Psoas muscle (tissue), 7 donors: ENCODE measurements at regions not wholly inside any gene's neighbourhood (a gene's known extent, or its start where the extent isn't known, plus 50 kb on each side); places are given as distances from the start of the nearest gene placed in this dataset.

Experiments used
- ATAC-seq, 4 donors: fragments of 200-7000 bp; cut with Tn5 transposase; one replicate each; pipeline ENCODE4 v1.9.1; 2020; ENCODE audit warnings: moderate library complexity in 3 of 4, mild to moderate bottlenecking in 2 of 4
- DNase-seq, 2 donors: peaks; one replicate each; pipeline ENCODE4 v3.0.0-alpha.2; 2020
- H3K27ac ChIP-seq: fragments of 200-600 bp; one replicate; pipeline ENCODE4 v1.8.0; 2022
- H3K27me3 ChIP-seq, 3 donors: fragments of 200-600 bp in 1 of 3; one replicate each; pipeline versions ENCODE4 v1.6.1 to v1.8.0; 2013 to 2022; ENCODE audit warnings: low read length in 2 of 3, mild to moderate bottlenecking in 2 of 3, moderate library complexity in 1 of 3; ENCODE audit not compliant: insufficient read depth in 3 of 3
- H3K36me3 ChIP-seq, 2 donors: fragments of 200-600 bp in 1 of 2; one replicate each; pipeline versions ENCODE4 v1.6.1 to v1.8.0; 2013 to 2022; ENCODE audit warnings: low read depth in 1 of 2, mild to moderate bottlenecking in 1 of 2, moderate library complexity in 1 of 2; ENCODE audit not compliant: insufficient read depth in 1 of 2
- H3K4me1 ChIP-seq: fragments of 200-600 bp; one replicate; pipeline ENCODE4 v1.8.0; 2022
- H3K4me3 ChIP-seq: fragments of 200-600 bp; one replicate; pipeline ENCODE4 v1.8.0; 2022; ENCODE audit warnings: mild to moderate bottlenecking
- H3K9me3 ChIP-seq: fragments of 200-600 bp; one replicate; pipeline ENCODE4 v1.8.0; 2022
- CTCF ChIP-seq: fragments of 200-600 bp; IDR thresholded peaks from one replicate; pipeline ENCODE4 v1.8.0; 2022; ENCODE audit warnings: antibody characterized with exemption
- WGBS, 3 donors: extraction: QIAGEN DNeasy Blood & Tissue Kit; methylation state at CpG; one replicate each; pipeline versions ENCODE4 v1.1.6 to v1.1.7; 2013; 5-methylcytosine and 5-hydroxymethylcytosine counted together
- intact Hi-C, 2 donors: fragments of 100-400 bp; cut with DNase I; formaldehyde crosslinking; loops; one replicate each; pipeline versions ENCODE4 v1.11.0 to v1.14.2; 2022
- donor health status: healthy with polysubstance abuse.
- donor health status: DM: no; HTN: no; CAD: no; lungs with moderate emphysema.
- donor health status: Bipolar disorder and iron deficiency.
- donor health status: healthy.
- donor health status: DM: yes; HTN: yes; CAD: no.
- donor health status: DM: no; HTN: no; CAD: no.
- donor health status: DM: yes; HTN: yes; CAD: no.

- H3K27me3 ChIP-seq, result no peaks in the 10 kb centered on the region
- H3K9me3 ChIP-seq, result no peaks in the 10 kb centered on the region
- no peak for TF ChIP-seq CTCF
- intact Hi-C loops, result no loop called here
- DNase-seq (no peak), ATAC-seq (no peak)
- H3K27ac ChIP-seq, result no peak overlapping the region
- WGBS, 3 donors, result 41 to 88% (median 64%) methylated on average over 2 of the region's 2 CpGs
- H3K4me3 ChIP-seq, result no peak overlapping the region
- no peaks in the 10 kb centered on the region for H3K36me3 ChIP-seq
- H3K4me1 ChIP-seq, result no peaks in the 10 kb centered on the region
These were observed 185.2 kb upstream of the RPS6KA3 start for GRCh38 chrX:20451929-20452328.

DNA sequence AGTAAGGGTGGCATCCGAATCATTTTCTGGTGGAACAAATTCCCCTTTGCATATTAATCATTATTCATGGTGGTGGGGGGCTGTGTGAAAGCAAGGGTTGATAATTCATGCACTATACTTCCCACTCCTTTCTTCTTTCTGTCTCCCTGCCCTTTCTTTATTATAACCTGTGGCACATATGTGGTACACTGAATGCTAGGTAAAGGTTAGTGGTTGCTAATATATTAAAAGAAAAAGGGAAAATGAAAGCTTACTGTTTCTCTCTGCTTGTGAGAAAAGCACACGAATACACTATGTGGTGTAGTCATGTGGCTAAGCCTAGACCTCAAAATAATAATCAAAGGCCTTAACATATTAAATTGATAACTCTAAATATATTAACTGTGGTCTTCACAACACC lies 178.4 kb upstream of the RPS6KA3 start:
- H3K27ac ChIP-seq, result no peak overlapping the region
- no peak for DNase-seq
- no peak for TF ChIP-seq CTCF
- H3K27me3 ChIP-seq, result no peaks in the 10 kb centered on the region
- 57 to 88% (median 82%) methylated on average over 2 of the region's 2 CpGs for WGBS, 3 donors
- no peaks in the 10 kb centered on the region for H3K4me1 ChIP-seq
- no peaks in the 10 kb centered on the region for H3K36me3 ChIP-seq
- H3K9me3 ChIP-seq, result no peaks in the 10 kb centered on the region
- no peak for ATAC-seq
- H3K4me3 ChIP-seq, result no peak overlapping the region
- intact Hi-C loops, result loop anchor here in 1 of 2 donors (10.0 kb wide), 1 partner anchor 190 kb away; no protein-coding TSS in a partner anchor

DNA sequence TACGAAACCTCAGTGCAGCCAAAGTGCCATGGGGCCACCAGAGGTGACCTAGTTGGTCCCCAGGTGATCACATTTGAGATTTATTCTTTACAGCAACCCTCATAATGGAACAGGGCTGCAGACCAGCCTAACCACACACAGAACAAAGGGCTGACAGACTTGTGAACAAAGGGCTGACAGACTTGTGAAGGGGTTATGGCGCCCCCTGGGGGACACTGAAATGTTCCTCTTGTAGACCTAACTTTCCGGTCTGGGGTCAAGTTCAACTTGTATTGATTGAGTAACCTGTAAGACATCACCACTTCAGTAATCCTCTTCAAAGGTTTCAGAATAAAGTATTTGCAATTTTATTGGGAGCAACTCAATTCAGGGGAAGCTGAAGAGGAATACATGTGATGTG lies 175.9 kb upstream of the RPS6KA3 start:
- DNase-seq (peak; percentile 80 to 87), ATAC-seq (peak; percentile 80 to 94 (median 86))
- intact Hi-C loops, result loop anchor here (5.0 to 10.0 kb wide), 4 partner anchors 188 to 390 kb away; no protein-coding TSS in a partner anchor
- peak; percentile 69 for TF ChIP-seq CTCF
- Histone ChIP-seq H3K4me1 (no peaks in the 10 kb centered on the region), H3K27me3 (no peaks in the 10 kb centered on the region), H3K27ac (no peak overlapping the region), H3K36me3 (no peaks in the 10 kb centered on the region), H3K9me3 (no peaks in the 10 kb centered on the region), H3K4me3 (no peak overlapping the region)
- 33 to 40% (median 34%) methylated on average over 3 of the region's 3 CpGs for WGBS, 3 donors

DNA sequence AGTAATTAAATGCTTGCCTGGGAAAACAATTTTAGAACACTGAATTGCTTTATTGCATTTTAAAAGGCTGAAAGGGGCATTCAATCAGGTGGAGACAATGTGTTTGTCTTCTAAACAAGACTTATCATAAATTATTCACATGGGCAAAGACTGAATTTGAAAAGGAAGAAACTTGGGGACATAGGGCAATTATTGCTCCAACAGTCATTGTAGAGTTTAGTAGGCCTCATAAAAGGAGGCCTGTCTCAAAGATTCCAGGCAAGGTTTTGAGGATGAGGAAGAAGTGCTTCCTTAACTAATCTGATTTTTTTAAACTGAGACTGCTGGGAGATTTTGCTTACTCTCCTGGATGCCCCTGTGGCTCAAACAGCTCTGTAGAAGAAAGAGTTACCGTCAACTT lies 174.4 kb upstream of the RPS6KA3 start:
- Histone ChIP-seq H3K4me1 (no peaks in the 10 kb centered on the region), H3K9me3 (no peaks in the 10 kb centered on the region), H3K4me3 (no peak overlapping the region), H3K27ac (no peak overlapping the region), H3K36me3 (no peaks in the 10 kb centered on the region), H3K27me3 (no peaks in the 10 kb centered on the region)
- intact Hi-C loops, result loop anchor here (5.0 to 10.0 kb wide), 4 partner anchors 186 to 389 kb away; no protein-coding TSS in a partner anchor
- ATAC-seq (no peak), DNase-seq (no peak)
- WGBS, 3 donors, result 83 to 96% (median 90%) methylated on average over 1 of the region's 1 CpG
- no peak for TF ChIP-seq CTCF

- no peak overlapping the region for H3K27ac ChIP-seq
- H3K4me1 ChIP-seq, result no peaks in the 10 kb centered on the region
- no peak overlapping the region for H3K4me3 ChIP-seq
- DNase-seq (no peak), ATAC-seq (no peak)
- no peaks in the 10 kb centered on the region for H3K27me3 ChIP-seq
- no peaks in the 10 kb centered on the region for H3K36me3 ChIP-seq
- WGBS, 3 donors, result 73 to 84% (median 79%) methylated on average over 9 of the region's 9 CpGs
- intact Hi-C loops, result no loop called here
- no peaks in the 10 kb centered on the region for H3K9me3 ChIP-seq
- TF ChIP-seq CTCF, result no peak
These were observed 172.3 kb upstream of the RPS6KA3 start for GRCh38 chrX:20438871-20439526.
